GM18858 (cell line): ENCODE measurements at regions not wholly inside any gene's neighbourhood (a gene's known extent, or its start where the extent isn't known, plus 50 kb on each side); places are given as distances from the start of the nearest gene placed in this dataset.
"Not testable (repeated sequence)": the region's sequence is repeated elsewhere in the genome, so short reads cannot be mapped to it uniquely, and the experiment has no call there.

Source experiments
- ATAC-seq: cut with Tn5 transposase; IDR thresholded peaks from one replicate; pipeline ENCODE4 v1.9.1; 2021; ENCODE audit not compliant: unreplicated experiment

- not testable (repeated sequence) for ATAC-seq
Measured at GRCh38 chr11:96588793-96589192, 199.0 kb downstream of the JRKL start.

GRCh38 chr11:96595011-96595410 lies 205.2 kb downstream of the JRKL start:
- ATAC-seq, result no peak

GRCh38 chr11:96607864-96608558 lies 218.2 kb downstream of the JRKL start:
- ATAC-seq, result no peak

- ATAC-seq, result no peak
Measured at GRCh38 chr11:96614101-96614500, 224.3 kb downstream of the JRKL start.

GRCh38 chr11:96614846-96615245 lies 225.0 kb downstream of the JRKL start:
- ATAC-seq, result no peak

GRCh38 chr11:96620464-96621044 lies 230.7 kb downstream of the JRKL start:
- ATAC-seq, result no peak

- ATAC-seq, result no peak
Measured at GRCh38 chr11:96621161-96621560, 231.3 kb downstream of the JRKL start.

GRCh38 chr11:96622026-96622634 lies 232.3 kb downstream of the JRKL start:
- no peak for ATAC-seq

GRCh38 chr11:96624126-96624525 lies 234.3 kb downstream of the JRKL start:
- no peak for ATAC-seq

- ATAC-seq, result no peak
Measured at GRCh38 chr11:96627376-96627775, 237.6 kb downstream of the JRKL start.

- no peak for ATAC-seq
Measured at GRCh38 chr11:96635655-96636054, 245.8 kb downstream of the JRKL start.

- no peak for ATAC-seq
Measured at GRCh38 chr11:96641261-96641660, 251.4 kb downstream of the JRKL start.

- ATAC-seq, result no peak
Measured at GRCh38 chr11:96642583-96642982, 252.8 kb downstream of the JRKL start.

- no peak for ATAC-seq
Measured at GRCh38 chr11:96643173-96643572, 253.4 kb downstream of the JRKL start.

- ATAC-seq, result no peak
Measured at GRCh38 chr11:96647621-96648020, 257.8 kb downstream of the JRKL start.

- no peak for ATAC-seq
Measured at GRCh38 chr11:96648991-96649390, 259.2 kb downstream of the JRKL start.

- no peak for ATAC-seq
Measured at GRCh38 chr11:96652516-96652915, 262.7 kb downstream of the JRKL start.

GRCh38 chr11:96655474-96655873 lies 265.7 kb downstream of the JRKL start:
- ATAC-seq, result no peak

- ATAC-seq, result no peak
Measured at GRCh38 chr11:96658436-96658835, 268.6 kb downstream of the JRKL start.

- ATAC-seq, result no peak
Measured at GRCh38 chr11:96664110-96664509, 274.3 kb downstream of the JRKL start.

- ATAC-seq, result no peak
Measured at GRCh38 chr11:96680211-96681018, 290.6 kb downstream of the JRKL start.
